SK-N-MC (cell line): ENCODE measurements at regions not wholly inside any gene's neighbourhood (a gene's known extent, or its start where the extent isn't known, plus 50 kb on each side); places are given as distances from the start of the nearest gene placed in this dataset.
"Not testable (repeated sequence)": the region's sequence is repeated elsewhere in the genome, so short reads cannot be mapped to it uniquely, and the experiment has no call there.

Source experiments
- EZH2 ChIP-seq: fragments of 200-600 bp; sonication (generic); IDR thresholded peaks from one replicate; pipeline ENCODE4 v1.6.1; 2017; ENCODE audit warnings: antibody characterized with exemption
- FOXP2 ChIP-seq: optimal IDR thresholded peaks from 2 replicates; pipeline ENCODE3; 2011; ENCODE audit warnings: mild to moderate bottlenecking, moderate library complexity; ENCODE audit not compliant: insufficient read depth; ENCODE audit errors: extremely low read length, control extremely low read depth
- POLR2AphosphoS5 ChIP-seq: IDR thresholded peaks from 2 replicates; pipeline ENCODE4 v1.6.1; 2012; ENCODE audit warnings: mild to moderate bottlenecking, low read depth, low read length, borderline replicate concordance

GRCh38 chr12:9473638-9474037 is 134.1 kb downstream of the KLRB1 start:
- not testable (repeated sequence) for TF ChIP-seq EZH2, POLR2AphosphoS5, FOXP2
